ENCODE measurements at regions not wholly inside any gene's neighbourhood (a gene's known extent, or its start where the extent isn't known, plus 50 kb on each side); places are given as distances from the start of the nearest gene placed in this dataset.
"Not testable (repeated sequence)": the region's sequence is repeated elsewhere in the genome, so short reads cannot be mapped to it uniquely, and the experiment has no call there.

- DNase-seq (ENCODE audit: low spot score): peak; percentile 2
- FAIRE-seq: no peak
Observed at GRCh38 chr4:117664706-117665444, 369.4 kb upstream of the NDST3 start.

DNA sequence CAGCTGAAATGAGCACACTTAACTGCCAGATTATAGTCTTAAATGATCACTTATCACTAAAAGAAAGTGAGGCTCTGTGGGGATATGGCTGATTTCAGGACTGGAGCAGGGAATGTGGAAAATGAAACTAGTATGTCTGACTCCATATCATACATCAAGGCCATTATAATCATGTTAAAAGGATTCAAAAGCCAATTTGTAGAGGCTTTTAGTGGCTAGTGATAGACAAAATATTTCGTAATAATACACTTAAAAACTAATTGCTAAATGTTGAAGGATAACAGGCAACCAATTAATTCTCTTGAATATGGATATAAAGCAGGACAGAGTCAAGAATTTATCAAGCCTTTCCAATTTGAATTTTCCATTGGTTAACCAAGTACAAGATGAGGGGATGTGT is 358.1 kb upstream of the NDST3 start:
- DNase-seq (ENCODE audit: low spot score) (no peak), FAIRE-seq (no peak)

DNA sequence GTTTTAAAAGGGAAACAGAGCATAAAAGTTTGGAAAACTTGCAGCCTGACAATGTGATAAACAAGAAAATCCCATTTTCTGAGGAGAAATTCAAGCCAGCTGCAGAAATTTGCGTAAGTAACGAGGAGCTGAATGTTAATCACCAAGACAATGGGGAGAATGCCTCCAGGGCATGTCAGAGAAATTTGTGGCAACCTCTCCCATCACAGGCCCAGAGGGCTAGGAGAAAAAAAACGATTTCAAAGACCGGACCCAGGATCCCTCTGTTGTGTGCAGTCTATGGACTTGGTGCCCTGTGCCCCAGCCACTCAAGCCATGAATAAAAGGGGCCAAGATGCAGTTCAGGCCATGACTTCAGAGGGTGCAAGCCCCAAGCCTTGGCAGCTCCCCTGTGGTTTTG is 355.4 kb upstream of the NDST3 start:
- FAIRE-seq: no peak

GRCh38 chr4:117691572-117692351 is 342.5 kb upstream of the NDST3 start:
- FAIRE-seq (no peak), DNase-seq (ENCODE audit: low spot score) (no peak)

More for the DNA sequence above, 355.4 kb upstream of the NDST3 start:
- DNase-seq (ENCODE audit: low spot score): no peak

- FAIRE-seq (no peak), DNase-seq (ENCODE audit: low spot score) (no peak)
Observed at GRCh38 chr4:117692538-117692937, 341.7 kb upstream of the NDST3 start.

GRCh38 chr4:117699595-117699994 is 334.7 kb upstream of the NDST3 start:
- DNase-seq (ENCODE audit: low spot score): no peak
- FAIRE-seq: no peak

DNA sequence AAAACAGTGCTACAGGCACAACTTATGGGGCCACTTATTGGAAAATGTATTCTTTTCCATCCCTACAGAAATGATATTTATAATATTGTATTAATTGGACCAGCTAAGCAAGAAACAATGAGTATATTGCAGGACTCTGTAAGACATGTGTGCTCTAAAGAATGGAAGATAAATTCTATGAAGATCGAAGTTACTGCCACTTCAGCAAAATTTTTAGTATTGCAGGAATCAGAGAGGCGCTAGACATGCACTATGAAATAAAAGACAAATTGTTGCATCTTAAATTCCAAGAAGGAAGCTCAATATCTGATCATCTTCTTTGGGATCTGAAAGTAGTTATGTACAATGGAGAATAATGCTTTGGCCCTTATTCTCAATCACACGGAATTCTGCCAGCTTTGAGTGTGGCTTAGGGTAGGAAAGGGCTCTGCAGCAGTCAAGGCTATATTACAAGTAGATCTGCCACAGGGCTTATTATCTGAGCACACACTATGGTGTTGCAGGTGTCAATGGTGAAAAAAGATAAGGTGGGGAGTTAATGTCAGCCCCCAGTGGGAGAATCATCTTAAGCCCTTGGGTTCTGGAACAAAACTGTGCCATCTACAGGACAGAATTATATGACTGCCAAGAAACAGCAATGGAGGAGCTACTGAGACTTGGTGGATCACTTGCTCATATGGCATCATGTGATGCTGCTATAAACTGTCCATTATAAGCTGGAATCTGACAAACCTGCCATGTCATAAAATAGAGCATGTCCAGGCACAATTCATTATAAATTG is 334.0 kb upstream of the NDST3 start:
- DNase-seq (ENCODE audit: low spot score): no peak
- FAIRE-seq: no peak

GRCh38 chr4:117702353-117702752 is 331.9 kb upstream of the NDST3 start:
- DNase-seq (ENCODE audit: low spot score) (no peak), FAIRE-seq (no peak)

GRCh38 chr4:117704721-117705120 is 329.6 kb upstream of the NDST3 start:
- FAIRE-seq: no peak

DNA sequence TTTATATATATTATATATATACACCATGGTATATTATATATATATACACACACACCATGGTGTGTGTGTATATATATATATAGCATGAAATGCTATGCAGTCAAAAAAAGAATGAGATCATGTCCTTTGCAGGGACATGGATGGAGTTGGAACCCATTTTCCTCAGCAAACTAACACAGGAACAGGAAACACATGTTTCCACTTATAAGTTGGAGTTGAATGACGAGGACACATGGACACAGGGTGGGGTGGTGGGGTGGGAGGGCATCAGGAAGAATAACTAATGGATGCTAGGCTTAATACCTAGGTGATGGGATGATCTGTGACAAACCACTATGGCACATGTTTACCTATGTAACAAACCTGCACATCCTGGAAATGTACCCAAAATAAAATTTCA is 293.6 kb upstream of the NDST3 start:
- DNase-seq (ENCODE audit: low spot score) (no peak), FAIRE-seq (no peak)

More at GRCh38 chr4:117704721-117705120, 329.6 kb upstream of the NDST3 start:
- DNase-seq (ENCODE audit: low spot score): no peak

DNA sequence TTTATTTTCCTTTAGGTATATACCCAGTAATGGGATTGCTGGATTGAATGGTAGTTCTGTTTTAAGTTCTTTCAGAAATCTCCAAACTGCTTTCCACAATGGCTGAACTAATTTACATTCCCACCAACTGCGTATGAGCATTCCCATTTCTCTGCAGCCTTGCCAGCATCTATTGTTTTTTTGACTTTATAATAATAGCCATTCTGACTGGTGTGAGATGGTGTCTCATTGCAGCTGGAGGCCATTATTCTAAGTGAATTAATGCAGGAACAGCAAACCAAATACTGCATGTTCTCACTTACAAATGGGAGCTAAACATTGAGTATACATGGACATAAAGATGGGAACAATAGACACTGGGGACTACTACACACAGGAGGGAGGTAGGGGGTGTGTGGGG is 288.9 kb upstream of the NDST3 start:
- FAIRE-seq; DNase-seq (ENCODE audit: low spot score): not testable (repeated sequence)

DNA sequence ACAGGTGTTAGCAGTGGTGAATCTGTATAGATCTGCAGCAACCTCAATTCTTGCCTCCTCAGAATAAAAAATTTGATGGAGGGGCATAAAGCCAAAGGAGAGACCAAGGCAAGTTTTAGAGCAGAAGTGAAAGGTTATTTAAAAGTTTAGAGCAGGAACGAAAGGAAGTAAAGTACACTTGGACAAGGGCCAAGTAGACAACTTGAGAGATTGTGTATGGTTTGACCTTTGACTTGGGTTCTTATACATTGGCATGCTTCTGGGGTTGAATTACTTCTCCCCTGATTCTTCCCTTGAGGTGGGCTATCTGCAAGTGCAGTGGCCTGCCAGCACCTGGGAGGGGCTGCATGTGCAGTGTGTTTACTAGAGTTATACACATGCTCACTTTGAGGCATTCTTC is 278.8 kb upstream of the NDST3 start:
- FAIRE-seq (no peak), DNase-seq (ENCODE audit: low spot score) (no peak)

DNA sequence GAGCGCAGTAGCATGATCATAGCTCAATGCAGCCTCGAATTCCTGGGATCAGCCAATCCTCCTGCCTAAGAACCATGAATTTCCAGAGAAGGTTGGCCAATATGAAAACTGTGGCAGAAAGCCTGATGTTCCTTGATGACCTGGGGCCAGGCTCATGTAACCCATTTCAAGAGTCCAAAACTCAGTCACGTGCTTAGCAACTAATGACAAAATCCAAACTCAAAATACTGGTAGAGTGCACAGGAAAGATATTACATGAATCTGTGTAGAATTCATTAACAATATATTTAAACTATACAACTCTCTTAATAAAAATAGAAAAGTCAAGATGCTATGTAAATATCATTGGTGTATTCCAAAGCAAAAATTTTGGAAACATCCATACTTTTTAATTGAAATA is 265.7 kb upstream of the NDST3 start:
- FAIRE-seq (no peak), DNase-seq (ENCODE audit: low spot score) (no peak)

DNA sequence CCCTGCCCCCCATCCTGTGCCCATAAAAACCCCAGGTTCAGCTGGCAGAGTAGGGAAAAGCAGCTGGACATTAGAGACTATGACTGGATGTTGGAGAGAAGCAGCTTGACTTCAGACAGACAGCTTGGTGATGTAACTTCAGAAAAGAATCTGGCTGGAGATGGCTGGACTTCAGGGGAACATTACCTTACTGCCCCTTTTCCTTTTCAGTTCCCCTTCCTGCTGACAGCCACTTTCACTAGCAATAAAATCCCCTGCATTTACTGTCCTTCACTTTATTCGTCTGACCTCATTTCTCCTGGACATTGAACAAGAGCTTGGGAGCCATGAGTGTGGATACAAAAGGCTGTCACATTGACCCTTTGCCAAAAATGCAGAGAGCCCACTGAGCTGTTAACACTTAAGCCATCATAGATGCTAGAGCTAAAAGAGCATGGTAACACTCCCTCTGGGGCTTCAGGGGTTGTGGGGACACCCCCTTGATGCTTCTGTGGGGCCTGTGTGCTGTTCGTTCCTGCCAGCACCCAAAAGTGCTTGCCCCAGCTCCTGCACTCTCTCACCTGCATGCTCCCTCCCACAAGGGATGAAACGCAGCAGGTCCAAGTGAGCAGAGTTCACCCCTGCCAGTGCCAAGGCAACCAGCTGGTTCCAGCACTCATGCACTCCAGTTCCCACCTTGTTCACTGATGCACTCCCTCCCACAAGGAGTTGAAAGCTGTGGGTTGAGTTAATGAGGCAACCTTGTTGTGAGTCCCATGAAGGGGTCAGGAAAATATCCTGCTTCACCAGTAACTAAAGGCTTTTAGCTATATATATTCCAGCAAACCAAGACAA is 263.8 kb upstream of the NDST3 start:
- no peak for FAIRE-seq
- DNase-seq (ENCODE audit: low spot score): no peak

DNA sequence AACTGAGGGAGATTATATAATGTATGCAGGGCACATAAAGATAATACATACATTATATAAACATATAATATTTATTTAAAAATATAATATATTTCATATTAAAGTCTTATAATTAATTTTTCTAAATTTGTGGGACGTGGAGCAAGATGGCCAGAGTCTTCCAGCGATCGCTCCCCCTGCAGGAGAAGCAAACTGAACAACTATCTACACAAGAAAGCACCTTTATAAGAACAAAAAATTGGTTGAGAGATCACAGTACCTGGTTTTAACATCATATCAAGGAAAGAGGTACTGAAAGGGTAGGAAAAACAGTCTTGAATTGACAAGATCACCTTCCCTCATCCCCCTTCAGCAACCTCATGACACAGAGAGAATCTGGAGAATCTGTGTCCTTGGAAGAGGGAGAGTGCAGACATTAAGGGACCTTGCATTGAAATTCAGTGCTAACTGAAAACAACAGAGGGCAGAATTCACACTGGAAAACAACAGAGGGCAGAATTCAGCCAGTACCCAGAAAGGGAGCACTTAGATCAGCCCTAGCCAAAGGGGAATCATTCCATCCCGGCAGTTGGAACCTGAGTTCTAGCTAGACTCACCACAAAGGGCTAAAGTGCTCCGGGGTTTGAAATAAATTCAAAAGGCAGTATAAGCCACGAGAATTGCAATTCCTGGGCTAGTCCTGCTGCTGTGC is 262.5 kb upstream of the NDST3 start:
- DNase-seq (ENCODE audit: low spot score) (no peak), FAIRE-seq (no peak)

DNA sequence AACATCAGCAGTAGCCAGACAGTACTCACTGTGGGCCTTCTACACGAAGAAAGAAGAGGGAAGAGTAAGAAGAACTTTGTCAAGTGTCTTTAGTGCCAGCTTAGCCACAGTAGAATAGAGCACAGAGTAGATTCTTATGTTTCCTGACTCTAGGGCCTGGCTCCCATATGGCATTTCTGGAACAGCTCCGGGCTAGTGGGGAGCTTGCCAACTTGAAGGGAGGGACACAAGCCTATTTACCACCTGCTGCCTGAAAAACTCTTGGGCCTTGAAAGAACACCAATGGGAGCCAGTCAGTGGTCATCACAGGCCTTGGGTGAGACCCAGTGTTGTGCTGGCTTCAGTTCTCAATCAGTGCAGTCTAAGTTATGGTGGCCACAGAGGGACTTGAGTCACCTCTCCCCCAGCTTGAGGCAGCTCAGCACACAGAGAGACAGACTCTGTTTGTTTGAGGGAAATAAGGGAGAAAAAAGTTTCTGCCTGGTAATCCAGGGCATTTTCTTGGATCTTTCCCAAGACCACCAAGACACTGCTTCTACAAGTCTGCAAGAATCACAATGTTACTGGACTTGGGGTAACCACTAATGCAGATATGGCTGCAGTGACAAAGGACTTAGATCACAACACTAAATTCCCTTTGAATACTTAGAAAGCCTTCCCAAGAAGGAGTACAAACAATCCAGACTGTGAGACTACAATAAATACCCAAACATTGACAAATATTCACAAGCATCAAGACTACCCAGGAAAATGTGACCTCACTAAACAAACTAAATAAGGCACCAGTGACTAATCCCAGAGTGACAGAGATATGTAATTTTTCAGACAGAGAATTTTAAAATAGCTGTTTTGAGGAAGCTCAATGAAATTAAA is 261.0 kb upstream of the NDST3 start:
- FAIRE-seq (no peak), DNase-seq (ENCODE audit: low spot score) (no peak)

DNA sequence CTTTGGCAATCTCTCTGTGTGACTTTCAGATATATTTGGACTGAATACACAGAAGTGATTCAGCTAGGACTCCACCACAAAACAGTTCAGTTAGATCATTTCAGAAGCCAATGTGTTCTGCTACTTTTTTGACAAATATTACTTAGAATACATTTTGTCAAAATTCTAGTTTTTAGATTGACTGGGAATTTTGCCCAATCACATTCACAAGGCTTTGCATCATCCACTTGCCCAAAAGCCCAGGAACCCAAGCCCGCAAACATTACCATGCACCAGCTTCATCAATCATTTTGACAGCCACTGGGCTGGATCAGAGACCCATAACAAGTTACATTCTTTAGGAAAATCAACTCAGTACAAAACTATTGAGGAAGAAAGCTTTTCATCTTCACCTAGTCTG is 256.6 kb upstream of the NDST3 start:
- FAIRE-seq (no peak), DNase-seq (ENCODE audit: low spot score) (no peak)

GRCh38 chr4:117783716-117784115 is 250.6 kb upstream of the NDST3 start:
- DNase-seq (ENCODE audit: low spot score): no peak

GRCh38 chr4:117784266-117784665 is 250.0 kb upstream of the NDST3 start:
- FAIRE-seq: no peak
- no peak for DNase-seq (ENCODE audit: low spot score)

More at GRCh38 chr4:117783716-117784115, 250.6 kb upstream of the NDST3 start:
- no peak for FAIRE-seq

DNA sequence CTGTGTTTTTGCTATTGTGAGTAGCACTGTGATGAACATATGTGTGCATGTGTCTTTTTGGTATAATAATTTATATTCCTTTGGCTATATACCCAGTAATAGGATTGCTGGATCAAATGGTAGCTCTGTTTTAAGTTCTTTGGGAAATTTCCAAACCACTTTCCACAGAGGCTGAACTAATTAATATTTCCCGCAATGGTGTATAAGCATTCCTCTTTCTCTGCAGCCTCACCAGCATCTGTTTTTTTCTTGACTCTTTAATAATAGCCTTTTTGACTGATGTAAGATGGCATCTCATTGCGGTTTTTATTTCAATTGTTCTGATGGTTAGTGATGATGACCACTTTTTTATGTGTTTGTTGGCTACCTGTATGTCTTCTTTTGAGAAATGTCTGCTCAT is 247.7 kb upstream of the NDST3 start:
- no peak for FAIRE-seq
- DNase-seq (ENCODE audit: low spot score): no peak
